ENCODE measurements at regions not wholly inside any gene's neighbourhood (a gene's known extent, or its start where the extent isn't known, plus 50 kb on each side); places are given as distances from the start of the nearest gene placed in this dataset.

DNA sequence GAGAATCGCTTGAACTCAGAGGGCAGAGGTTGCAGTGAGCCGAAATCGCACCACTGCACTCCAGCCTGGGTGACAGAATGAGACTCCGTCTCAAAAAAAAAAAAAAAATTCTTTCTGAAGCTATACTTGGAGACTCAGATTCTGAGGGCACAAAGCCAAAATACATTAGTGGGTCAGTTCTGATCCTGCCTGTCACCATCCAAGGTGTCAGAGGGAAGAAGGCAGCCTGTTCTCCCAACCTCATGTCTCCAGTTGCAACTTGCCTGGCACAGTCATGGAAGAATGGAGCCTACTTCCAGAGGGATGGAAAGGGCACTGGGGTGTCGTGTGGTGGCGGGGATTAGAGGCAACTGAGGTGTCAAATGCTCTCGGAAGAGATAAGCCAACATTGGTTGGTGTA is 104.8 kb upstream of the GATA6 start:
- TF ChIP-seq, protein P1, sequence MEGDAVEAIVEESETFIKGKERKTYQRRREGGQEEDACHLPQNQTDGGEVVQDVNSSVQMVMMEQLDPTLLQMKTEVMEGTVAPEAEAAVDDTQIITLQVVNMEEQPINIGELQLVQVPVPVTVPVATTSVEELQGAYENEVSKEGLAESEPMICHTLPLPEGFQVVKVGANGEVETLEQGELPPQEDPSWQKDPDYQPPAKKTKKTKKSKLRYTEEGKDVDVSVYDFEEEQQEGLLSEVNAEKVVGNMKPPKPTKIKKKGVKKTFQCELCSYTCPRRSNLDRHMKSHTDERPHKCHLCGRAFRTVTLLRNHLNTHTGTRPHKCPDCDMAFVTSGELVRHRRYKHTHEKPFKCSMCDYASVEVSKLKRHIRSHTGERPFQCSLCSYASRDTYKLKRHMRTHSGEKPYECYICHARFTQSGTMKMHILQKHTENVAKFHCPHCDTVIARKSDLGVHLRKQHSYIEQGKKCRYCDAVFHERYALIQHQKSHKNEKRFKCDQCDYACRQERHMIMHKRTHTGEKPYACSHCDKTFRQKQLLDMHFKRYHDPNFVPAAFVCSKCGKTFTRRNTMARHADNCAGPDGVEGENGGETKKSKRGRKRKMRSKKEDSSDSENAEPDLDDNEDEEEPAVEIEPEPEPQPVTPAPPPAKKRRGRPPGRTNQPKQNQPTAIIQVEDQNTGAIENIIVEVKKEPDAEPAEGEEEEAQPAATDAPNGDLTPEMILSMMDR (IDR thresholded peaks at IDR 0.05) = no peak
- no peak for TF ChIP-seq POLR2A (IDR thresholded peaks at IDR 0.05)

All from thyroid gland (tissue), 4 donors.